NCI-H2196 treated with DMSO at 0.1 percent for 48 hours (cell line): ENCODE measurements at regions not wholly inside any gene's neighbourhood (a gene's known extent, or its start where the extent isn't known, plus 50 kb on each side); places are given as distances from the start of the nearest gene placed in this dataset.

Source experiments
- DNase-seq: peaks from one replicate; lab custom pipeline; 2025; ENCODE audit not compliant: unreplicated experiment; lab: John Stamatoyannopoulos, UW

DNA sequence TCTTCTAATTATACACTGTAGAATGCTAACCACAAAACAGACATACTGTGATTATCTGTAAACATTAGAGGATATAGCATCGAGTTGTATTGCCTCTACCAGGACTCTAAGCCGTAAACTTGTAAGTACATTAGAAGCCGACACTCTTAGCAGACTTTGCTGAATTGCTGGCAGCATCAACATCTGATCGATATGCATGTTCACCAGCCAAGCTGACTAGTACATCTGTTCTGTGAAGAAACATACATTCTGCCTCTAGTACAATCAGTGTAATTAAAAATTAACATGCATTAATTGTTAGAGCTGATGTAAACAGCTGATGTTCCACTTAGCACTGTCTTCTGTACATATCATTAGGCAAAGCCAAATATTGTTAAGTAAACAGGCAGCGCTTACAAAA lies 502.2 kb downstream of the NR4A2 start:
- no peak for DNase-seq

DNA sequence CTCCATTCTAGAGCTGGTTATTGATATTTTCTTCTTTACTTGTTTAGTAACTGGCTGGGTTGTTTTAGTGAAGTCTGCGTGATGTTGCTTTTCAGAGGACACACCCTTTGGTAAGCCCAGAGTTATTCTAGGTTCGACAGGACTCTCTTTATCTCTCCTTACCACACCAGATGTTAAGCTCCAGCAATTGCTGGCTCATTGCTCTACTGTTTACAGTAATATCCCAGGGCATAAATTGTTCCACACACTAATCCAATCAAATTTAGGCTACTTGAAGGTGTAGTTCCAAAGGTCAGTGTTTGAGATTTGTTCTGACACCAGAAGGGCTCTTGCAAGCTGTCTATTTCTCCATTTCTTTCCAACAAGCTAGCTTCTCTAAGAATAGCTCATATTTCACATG lies 506.6 kb downstream of the NR4A2 start:
- no peak for DNase-seq

GRCh38 chr2:155815851-155816250 lies 516.7 kb downstream of the NR4A2 start:
- DNase-seq = no peak

- no peak for DNase-seq
These were observed 517.2 kb downstream of the NR4A2 start for GRCh38 chr2:155815275-155815674.

DNA sequence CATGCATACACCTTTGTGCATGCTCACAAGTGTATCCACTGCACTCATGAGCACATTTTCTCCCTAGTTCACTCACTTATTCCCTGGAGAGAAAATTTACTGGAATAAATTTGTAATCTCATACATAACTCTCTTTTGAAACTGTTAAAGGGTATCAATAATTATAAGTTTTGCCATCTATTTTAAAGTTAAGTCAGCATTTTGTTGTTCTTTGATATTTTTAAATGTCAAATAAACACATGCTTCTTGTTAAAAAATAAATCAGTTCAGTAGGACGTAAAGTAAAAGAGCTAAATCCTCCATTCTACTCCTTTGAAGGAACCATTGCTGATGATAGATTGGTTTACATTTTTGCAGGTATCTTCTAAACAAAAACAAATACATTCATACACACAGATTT lies 522.1 kb downstream of the NR4A2 start:
- DNase-seq = no peak

- DNase-seq = no peak
These were observed 529.6 kb downstream of the NR4A2 start for GRCh38 chr2:155802888-155803287.

DNA sequence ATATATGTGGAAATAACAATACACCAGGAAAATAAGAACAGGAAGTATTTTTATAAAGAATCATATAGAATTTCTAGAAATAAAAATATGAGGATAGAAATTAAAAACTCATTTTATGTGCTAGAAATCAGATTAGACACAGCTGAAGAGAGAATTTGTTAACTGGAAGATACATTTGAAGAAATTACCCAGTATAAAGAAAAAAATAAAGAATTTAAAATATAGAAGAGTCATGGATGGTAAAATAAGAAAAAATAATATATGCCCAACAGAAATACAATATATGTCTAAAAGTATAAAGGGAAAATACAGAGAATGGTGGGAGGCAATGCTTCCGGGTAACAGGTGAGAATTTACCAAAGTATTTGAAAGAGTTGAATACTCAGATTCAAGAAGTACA lies 539.9 kb downstream of the NR4A2 start:
- DNase-seq = no peak

DNA sequence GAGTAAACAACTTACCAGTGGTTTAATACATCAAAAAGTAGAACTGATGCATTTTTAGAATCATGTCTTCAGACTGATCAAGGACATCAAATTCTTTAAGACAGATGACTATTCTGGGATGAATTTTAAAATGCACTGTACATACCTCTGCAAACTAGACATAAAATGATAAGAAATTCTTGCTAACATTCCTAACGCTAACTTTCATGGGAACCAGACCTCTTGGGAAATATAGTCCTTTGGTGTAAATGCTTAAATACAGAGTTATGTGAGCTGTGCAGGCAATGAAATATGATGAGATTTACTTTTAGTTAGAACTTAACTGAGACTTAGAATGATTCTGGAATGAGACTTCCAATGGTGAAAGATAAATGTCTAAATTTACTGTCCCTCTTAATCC lies 562.0 kb downstream of the NR4A2 start:
- no peak for DNase-seq

- DNase-seq = no peak
These were observed 566.0 kb downstream of the NR4A2 start for GRCh38 chr2:155766342-155767115.

GRCh38 chr2:155755481-155755880 lies 577.0 kb downstream of the NR4A2 start:
- DNase-seq = no peak

DNA sequence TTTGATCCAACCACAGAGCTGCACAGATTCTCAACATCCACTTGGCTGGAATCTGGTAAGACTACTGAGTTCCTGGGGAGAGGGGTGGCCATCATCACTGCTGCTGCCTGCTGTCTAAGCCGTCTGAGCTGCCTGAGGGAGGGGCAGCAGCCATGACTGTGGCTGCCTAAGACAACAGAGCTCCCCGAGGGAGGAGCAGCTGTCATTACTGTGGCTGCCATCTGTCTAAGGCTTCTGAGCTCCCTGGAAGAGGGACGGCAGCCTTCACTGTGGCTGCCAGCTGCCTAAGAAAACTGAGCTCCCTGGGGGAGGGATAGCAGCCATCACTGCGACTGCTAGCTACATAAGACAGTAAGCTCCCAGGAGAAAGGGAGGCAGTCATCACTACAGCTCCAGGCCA lies 584.4 kb downstream of the NR4A2 start:
- DNase-seq = no peak

- no peak for DNase-seq
These were observed 585.0 kb downstream of the NR4A2 start for GRCh38 chr2:155747531-155747930.

GRCh38 chr2:155733091-155733853 lies 599.2 kb downstream of the NR4A2 start:
- DNase-seq = no peak

DNA sequence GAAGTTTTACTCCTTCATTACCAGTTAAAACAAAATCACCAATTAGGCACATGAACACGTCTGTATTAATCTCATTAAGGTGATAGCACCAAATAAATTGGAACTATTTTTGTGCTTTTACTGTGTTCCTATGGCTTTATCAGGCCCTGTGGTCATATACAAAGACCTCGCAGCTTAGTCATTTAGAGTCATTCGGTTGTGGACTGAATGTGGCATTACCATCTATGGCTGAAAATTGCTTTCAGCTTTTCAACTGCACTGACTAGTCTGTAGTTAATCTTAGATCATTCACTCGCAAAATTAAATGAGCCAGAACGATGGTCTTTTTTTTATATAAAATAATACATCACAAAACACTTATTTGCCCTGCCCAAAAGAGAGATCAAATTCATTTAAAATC lies 601.7 kb downstream of the NR4A2 start:
- no peak for DNase-seq

GRCh38 chr2:155727187-155727895 lies 605.2 kb downstream of the NR4A2 start:
- no peak for DNase-seq

DNA sequence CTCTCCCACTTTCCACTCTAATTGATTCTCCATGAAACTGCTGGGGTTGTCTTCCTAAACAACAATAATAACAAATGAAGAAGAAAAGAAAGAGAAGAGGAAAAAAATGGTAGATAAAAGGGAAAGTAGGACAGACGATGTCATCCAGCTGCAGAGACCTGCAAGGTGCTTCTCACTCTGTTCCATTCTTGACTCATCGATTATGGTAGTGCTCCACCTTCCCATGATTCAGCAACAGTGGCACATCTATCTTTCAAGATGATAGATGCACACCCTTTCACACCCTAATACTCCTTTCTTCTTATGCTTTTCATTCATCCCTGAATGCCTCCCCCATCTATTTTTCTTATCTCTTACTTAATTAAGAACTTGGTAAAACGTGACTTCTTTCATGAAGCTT lies 610.2 kb downstream of the NR4A2 start:
- no peak for DNase-seq

- DNase-seq = no peak
These were observed 616.8 kb downstream of the NR4A2 start for GRCh38 chr2:155715705-155716104.

DNA sequence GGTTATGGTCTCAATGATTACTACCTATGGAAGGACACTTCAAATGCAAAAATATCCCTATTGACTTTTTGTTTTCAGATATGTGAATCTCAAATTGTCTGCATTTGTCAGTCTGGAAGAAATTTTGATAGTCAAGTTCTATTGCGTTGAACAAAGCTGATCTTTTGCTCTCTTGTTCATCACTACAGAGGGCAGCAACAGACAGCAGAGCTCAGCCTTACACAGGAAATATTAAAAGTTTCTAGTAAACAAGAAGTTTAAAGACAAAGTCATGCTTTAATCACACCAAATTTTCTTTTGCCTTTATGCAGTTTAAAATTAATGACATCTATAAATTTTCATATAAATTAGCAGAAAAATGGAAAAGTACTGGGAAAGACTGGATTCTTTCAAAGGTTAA lies 617.5 kb downstream of the NR4A2 start:
- no peak for DNase-seq

- no peak for DNase-seq
These were observed 624.5 kb downstream of the NR4A2 start for GRCh38 chr2:155708071-155708470.

GRCh38 chr2:155703917-155704316 lies 628.6 kb downstream of the NR4A2 start:
- DNase-seq = no peak

DNA sequence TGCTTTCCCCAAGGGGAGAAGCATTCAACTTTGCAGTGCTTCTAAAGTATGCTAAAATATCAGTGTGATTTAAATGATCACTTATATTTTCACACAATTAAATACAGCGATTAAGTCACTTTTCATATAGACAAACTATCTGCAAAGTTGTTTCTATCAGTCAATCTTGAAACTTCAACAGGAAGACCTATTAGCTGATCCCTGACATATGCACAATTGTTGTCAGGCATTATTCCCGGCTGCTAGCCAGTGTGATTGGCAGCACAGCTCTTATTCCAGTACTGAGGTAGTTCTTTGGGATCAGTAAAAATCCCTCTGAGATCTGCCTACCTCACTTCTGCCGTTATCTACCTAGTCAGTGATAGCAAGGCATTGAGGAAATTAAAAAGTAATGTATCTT lies 629.5 kb downstream of the NR4A2 start:
- DNase-seq = no peak

GRCh38 chr2:155701721-155702120 lies 630.8 kb downstream of the NR4A2 start:
- no peak for DNase-seq
